Dermis blood vessel endothelial cell (primary cell): ENCODE measurements at regions not wholly inside any gene's neighbourhood (a gene's known extent, or its start where the extent isn't known, plus 50 kb on each side); places are given as distances from the start of the nearest gene placed in this dataset.
"Not testable (repeated sequence)": the region's sequence is repeated elsewhere in the genome, so short reads cannot be mapped to it uniquely, and the experiment has no call there.

Experiments
- DNase-seq: peaks from one replicate; pipeline ENCODE4 v3.0.0; 2010

- DNase-seq, result peak; percentile 11
Measured at GRCh38 chr7:55304018-55304762, 60.9 kb upstream of the LANCL2 start.

- DNase-seq, result no peak
Measured at GRCh38 chr7:55305135-55305534, 60.0 kb upstream of the LANCL2 start.

GRCh38 chr7:55306331-55306730 is 58.8 kb upstream of the LANCL2 start:
- no peak for DNase-seq

GRCh38 chr7:55307123-55307916 is 57.8 kb upstream of the LANCL2 start:
- DNase-seq, result peak; percentile 2

GRCh38 chr7:55308186-55308929 is 56.8 kb upstream of the LANCL2 start:
- no peak for DNase-seq

- DNase-seq, result no peak
Measured at GRCh38 chr7:55309040-55309991, 55.8 kb upstream of the LANCL2 start.

GRCh38 chr7:55310287-55311025 is 54.7 kb upstream of the LANCL2 start:
- DNase-seq, result no peak

GRCh38 chr7:55311892-55312291 is 53.2 kb upstream of the LANCL2 start:
- not testable (repeated sequence) for DNase-seq

GRCh38 chr7:55313671-55314070 is 51.5 kb upstream of the LANCL2 start:
- not testable (repeated sequence) for DNase-seq

- DNase-seq, result no peak
Measured at GRCh38 chr7:55314967-55315366, 50.2 kb upstream of the LANCL2 start.
